ENCODE measurements at regions not wholly inside any gene's neighbourhood (a gene's known extent, or its start where the extent isn't known, plus 50 kb on each side); places are given as distances from the start of the nearest gene placed in this dataset.

DNA sequence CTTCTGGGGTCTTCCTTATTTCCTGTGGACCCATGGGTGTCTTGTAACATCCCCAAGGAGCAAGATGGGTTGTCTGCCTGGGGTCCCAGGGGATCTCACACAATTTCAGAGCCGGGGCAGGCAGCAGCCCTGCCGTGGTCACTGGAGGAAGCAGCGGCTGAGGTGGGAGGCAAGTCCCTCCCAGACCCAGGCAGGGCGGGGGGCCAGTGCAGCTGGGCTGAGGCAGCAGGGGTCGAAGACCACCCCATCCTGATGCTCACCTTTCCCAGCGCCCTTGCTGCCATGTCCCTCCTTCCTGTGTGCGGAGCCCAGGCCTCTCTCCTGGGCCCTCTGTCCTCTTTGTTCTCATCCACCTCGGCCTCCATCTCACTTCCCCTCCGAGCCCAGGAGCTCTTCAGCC is 583.0 kb upstream of the COBL start:
- Histone ChIP-seq H3K36me3 (ENCODE audit: low read depth, missing control alignments) (no peaks in the 10 kb centered on the region), H3K4me3 (no peak overlapping the region), H3K9me3 (no peaks in the 10 kb centered on the region), H3K27me3 (no peaks in the 10 kb centered on the region), H3K27ac (no peak overlapping the region), H3K4me1 (no peaks in the 10 kb centered on the region)
- intact Hi-C loops (cut with DNase I; ENCODE audit: low total_unique reads): no loop called here
- no peak for TF ChIP-seq POLR2A (IDR thresholded peaks at IDR 0.05)
- TF ChIP-seq, protein P1, sequence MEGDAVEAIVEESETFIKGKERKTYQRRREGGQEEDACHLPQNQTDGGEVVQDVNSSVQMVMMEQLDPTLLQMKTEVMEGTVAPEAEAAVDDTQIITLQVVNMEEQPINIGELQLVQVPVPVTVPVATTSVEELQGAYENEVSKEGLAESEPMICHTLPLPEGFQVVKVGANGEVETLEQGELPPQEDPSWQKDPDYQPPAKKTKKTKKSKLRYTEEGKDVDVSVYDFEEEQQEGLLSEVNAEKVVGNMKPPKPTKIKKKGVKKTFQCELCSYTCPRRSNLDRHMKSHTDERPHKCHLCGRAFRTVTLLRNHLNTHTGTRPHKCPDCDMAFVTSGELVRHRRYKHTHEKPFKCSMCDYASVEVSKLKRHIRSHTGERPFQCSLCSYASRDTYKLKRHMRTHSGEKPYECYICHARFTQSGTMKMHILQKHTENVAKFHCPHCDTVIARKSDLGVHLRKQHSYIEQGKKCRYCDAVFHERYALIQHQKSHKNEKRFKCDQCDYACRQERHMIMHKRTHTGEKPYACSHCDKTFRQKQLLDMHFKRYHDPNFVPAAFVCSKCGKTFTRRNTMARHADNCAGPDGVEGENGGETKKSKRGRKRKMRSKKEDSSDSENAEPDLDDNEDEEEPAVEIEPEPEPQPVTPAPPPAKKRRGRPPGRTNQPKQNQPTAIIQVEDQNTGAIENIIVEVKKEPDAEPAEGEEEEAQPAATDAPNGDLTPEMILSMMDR (IDR thresholded peaks at IDR 0.05): no peak
- DNase-seq: no peak
- WGBS, 2 donors: 85 to 90% methylated on average over 8 to 9 of the region's 9 CpGs

DNA sequence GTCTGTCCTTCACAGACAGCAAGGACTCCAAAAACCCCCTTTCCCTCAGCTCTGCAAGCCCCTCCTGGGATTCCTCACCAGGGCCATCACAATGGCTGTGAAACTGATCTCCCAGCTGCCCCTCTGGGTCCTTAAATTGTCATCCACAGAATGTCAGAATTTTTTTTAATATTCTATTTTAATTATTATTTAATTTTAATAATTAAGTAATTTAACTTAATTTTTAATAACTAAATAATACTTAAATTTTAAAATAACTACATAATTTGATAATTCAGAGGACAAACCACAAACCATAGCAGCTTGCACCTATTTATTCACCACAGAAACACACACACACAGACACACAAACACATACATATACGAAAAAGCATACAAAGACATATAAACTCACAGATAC is 565.8 kb upstream of the COBL start:
- TF ChIP-seq, protein P1 (IDR thresholded peaks at IDR 0.05): no peak
- TF ChIP-seq POLR2A (IDR thresholded peaks at IDR 0.05): no peak
- H3K4me1 ChIP-seq: no peaks in the 10 kb centered on the region
- H3K36me3 ChIP-seq (ENCODE audit: low read depth, missing control alignments): no peaks in the 10 kb centered on the region
- DNase-seq: no peak
- H3K27me3 ChIP-seq: no peaks in the 10 kb centered on the region
- no peaks in the 10 kb centered on the region for H3K9me3 ChIP-seq
- no peak overlapping the region for H3K4me3 ChIP-seq
- intact Hi-C loops (cut with DNase I; ENCODE audit: low total_unique reads): no loop called here
- H3K27ac ChIP-seq: no peak overlapping the region
- WGBS, 2 donors: 91 to 94% methylated on average over 1 of the region's 1 CpG

DNA sequence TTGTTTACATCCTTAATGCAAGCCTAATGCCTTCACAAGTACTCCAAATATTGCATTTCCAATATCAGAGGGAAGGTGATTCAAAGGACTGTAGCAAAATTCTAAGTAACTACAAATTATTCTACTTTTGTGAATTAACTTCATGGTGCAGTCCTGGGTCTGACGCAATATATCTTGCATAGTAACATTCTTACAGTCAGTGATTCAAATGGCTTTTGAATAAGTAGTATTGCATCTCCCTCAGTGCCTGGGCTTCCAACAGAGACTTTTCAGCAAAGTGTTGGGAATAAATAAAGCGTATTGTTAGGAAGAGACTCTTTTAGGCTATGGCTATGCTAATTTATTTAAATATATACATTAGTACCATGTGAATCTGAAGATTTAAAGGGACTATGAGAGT is 564.7 kb upstream of the COBL start:
- Histone ChIP-seq H3K27me3 (no peaks in the 10 kb centered on the region), H3K4me3 (no peak overlapping the region), H3K9me3 (no peaks in the 10 kb centered on the region), H3K27ac (no peak overlapping the region), H3K36me3 (ENCODE audit: low read depth, missing control alignments) (no peaks in the 10 kb centered on the region), H3K4me1 (no peaks in the 10 kb centered on the region)
- no peak for DNase-seq
- no peak for TF ChIP-seq POLR2A (IDR thresholded peaks at IDR 0.05)
- TF ChIP-seq, protein P1 (IDR thresholded peaks at IDR 0.05): no peak
- 78 to 80% methylated on average over 2 of the region's 2 CpGs for WGBS, 2 donors
- intact Hi-C loops (cut with DNase I; ENCODE audit: low total_unique reads): no loop called here

DNA sequence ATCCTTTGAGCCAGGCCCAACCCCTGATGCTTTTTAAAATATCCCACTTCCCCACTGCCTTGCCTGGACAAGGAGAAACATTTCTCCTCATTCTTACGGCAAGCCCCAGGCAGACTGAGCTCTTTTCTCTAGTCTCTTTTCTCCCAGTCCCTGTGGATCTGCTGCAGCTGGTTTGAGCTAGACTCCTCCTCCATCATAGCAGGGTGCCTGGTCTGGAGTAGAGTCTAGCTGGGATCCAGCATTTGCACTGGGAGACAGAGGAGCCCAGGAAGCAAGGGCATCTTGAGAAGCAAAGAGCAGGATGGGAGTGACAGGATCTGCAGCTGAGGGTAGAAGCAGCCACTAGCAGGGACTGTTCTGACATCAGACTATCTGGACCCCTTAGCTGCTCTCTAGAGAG is 562.3 kb upstream of the COBL start:
- Histone ChIP-seq H3K4me1 (no peaks in the 10 kb centered on the region), H3K27ac (no peak overlapping the region), H3K9me3 (no peaks in the 10 kb centered on the region), H3K4me3 (no peak overlapping the region), H3K27me3 (no peaks in the 10 kb centered on the region), H3K36me3 (ENCODE audit: low read depth, missing control alignments) (no peaks in the 10 kb centered on the region)
- WGBS, 2 donors: 73 to 77% methylated on average over 1 of the region's 1 CpG
- TF ChIP-seq, protein P1 (IDR thresholded peaks at IDR 0.05): no peak
- no peak for TF ChIP-seq POLR2A (IDR thresholded peaks at IDR 0.05)
- DNase-seq: no peak
- intact Hi-C loops (cut with DNase I; ENCODE audit: low total_unique reads): no loop called here

GRCh38 chr7:51869452-51869851 is 552.8 kb upstream of the COBL start:
- TF ChIP-seq POLR2A (IDR thresholded peaks at IDR 0.05): no peak
- TF ChIP-seq, protein P1 (IDR thresholded peaks at IDR 0.05): no peak

More at GRCh38 chr7:51869452-51869851, 552.8 kb upstream of the COBL start:
- WGBS, 2 donors: 48 to 59% methylated on average over 6 of the region's 6 CpGs
- H3K27me3 ChIP-seq: no peaks in the 10 kb centered on the region
- intact Hi-C loops (cut with DNase I; ENCODE audit: low total_unique reads): no loop called here
- no peak for DNase-seq
- H3K4me3 ChIP-seq: no peak overlapping the region
- no peak overlapping the region for H3K27ac ChIP-seq
- no peaks in the 10 kb centered on the region for H3K9me3 ChIP-seq
- no peaks in the 10 kb centered on the region for H3K36me3 ChIP-seq (ENCODE audit: low read depth, missing control alignments)
- no peaks in the 10 kb centered on the region for H3K4me1 ChIP-seq

Measured in testis (tissue), 2 donors.